ENCODE measurements at regions not wholly inside any gene's neighbourhood (a gene's known extent, or its start where the extent isn't known, plus 50 kb on each side); places are given as distances from the start of the nearest gene placed in this dataset.
"Not testable (repeated sequence)": the region's sequence is repeated elsewhere in the genome, so short reads cannot be mapped to it uniquely, and the experiment has no call there.

DNA sequence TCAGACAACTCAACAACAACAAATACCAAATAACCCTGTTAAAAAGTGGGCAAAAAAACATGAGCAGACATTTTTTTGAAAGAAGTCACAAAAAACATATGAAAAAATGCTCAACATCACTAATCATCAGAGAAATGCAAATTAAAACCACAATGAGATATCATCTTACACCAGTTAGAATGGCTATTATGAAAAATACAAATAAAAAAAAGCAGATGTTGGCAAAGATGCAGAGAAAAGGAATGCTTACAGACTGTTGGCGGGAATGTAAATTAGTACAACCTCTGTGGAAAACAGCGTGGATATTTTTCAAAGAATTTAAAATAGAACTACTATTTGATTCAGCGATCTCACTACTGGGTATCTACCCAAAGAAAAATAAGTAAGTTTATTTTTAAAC is 114.0 kb downstream of the SLC38A4 start:
- no peak for DNase-seq

DNA sequence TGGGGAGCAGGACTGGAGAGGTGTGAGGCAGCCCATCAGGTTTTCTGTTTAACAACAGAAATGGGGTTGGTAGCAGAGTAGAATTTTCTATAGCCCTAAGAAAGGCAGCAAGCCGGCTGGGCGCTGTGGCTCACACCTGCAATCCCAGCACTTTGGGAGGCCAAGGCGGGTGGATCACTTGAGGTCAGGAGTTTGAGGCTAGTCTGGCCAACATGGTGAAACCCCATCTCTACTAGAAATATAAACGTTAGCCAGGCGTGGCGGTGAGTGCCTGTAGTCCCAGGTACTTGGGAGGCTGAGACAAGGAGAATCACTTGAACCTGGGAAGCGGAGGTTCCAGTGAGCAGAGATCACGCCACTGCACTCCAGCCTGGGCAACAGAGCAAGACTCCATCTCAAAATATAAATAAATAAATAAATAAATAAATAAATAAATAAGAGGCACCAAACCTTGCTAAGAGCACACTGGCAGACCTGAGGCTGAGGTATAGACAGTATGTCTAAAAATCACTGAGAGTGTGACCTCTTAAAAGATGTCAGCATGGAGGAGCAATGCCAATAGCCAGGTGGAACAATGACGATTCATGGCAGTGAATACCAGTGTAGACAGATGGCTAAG is 115.6 kb downstream of the SLC38A4 start:
- DNase-seq, result no peak

DNA sequence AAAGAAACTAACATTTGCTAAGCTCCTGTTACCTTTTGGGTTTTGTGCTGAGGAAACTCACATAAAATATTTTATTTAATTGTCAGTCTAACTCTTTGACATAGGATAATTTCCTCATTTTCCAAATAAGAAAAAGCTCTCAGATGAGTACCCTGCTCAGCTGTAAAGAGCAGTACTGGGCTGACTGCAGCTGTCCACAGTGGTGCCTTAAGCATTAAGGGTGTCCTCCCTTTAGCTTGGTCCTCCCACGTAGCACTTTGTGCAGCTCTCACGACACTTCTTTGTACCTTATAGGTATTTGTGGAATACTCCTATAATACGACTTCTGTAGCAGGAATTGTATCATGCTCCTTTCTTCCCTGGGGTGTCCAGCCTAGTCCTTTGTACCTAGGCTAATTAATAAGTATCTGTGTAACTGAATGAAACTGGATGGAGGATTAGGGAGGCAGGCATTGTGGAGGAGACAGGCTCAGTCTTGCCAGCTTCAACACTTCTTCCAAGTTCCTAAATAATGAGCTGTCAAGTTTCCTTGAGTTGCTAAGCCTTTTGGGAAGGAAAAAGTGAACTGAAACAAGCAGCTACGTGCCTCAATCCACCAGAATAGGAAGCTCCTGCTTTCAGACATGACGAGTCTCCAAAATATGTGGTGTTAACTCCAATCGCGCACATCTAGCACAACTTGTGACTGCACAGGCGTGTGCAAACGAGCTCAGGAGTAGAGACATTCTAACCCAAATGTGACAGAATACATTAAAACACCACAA is 123.0 kb downstream of the SLC38A4 start:
- no peak for DNase-seq

DNA sequence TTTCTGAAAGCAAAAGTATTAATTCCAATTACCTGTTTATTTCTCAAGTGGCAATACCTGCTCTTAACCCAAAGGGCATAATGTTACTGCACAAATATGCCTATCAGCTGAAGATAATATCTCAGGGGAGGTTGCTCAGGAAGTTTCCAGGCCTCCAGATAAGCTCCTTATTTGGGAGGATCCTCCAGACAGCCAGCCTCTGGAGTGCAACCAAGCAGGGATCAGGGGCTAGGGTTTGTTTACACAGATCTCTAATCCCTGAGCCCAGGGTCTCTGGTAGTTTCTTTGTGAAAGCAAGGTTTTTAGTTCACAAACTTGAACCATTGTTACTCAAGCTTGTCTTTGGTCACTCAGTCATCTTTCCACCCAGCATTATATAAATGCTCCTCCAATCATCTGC is 124.4 kb downstream of the SLC38A4 start:
- no peak for DNase-seq

DNA sequence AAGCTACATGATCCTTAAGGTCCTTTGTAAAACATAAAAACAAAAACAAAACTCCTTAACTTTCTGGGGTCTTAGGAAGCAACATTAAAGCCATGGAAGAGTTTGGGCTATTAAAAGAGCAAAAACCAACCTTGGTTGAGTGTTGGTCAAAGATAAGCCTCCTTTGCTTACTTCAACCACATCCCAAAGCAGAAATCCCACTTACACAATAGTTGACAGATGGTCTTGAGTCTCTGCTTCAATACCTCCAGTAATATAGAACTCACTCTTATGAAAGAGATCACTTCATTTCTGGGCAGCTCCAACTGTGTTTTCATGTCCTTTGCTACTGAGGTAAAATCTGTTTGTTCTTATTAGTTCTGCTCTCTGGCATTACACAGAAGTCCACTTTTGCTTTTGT is 125.8 kb downstream of the SLC38A4 start:
- DNase-seq, result no peak

DNA sequence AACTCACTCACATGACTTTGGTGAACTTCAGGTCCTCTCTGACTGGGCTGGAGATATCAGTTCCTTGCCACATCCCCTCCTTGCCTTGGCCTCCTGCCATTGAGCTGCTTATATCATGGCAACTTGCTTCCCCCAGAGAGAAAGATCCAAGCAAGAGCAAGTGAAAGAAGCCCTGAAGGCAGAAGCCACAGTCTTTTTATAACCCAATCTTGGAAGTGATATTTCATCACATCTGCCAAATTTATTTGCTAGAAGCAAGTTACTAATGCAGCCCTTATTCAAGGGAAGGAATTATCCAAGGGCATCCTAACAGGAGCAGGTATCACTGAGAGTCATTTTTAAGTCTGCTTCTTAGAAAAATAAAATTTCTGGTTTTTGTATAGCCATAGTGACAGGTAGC is 127.8 kb downstream of the SLC38A4 start:
- DNase-seq, result no peak

DNA sequence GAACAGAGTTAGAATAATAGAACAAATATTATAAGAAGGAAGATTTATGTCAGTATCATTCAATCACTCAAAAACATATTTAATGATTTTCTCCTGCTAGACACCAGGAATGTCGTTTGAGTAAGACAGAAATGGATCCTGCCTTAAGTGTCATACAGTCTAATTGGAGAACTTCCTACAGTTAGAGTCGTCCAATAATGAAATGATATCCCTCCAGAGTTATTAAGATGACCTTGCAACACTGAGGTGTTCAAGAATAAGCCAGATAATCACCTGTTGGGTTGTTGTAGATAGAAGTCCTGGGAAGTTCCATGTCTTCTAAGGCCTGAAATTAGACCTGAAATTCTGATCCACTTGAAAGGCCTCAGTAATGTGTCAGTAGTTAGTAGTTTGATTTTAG is 132.3 kb downstream of the SLC38A4 start:
- DNase-seq, result no peak

DNA sequence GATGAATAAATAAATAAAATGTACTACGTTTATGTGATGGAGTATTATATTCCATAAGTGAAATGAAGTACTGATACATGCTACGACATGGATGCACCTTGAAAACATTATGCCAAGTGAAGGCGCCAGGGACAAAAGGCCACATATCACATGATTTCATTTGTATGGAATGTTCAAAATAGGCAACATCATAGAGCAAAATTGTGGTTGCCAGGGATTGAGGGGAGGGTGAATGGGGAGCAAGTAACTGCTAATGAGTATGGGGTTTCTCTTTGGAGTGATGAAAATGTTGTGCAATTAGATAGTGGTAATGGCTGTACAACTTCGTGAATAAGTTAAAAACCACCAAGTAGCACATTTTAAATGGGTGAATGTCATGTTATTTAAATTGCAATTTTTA is 132.8 kb downstream of the SLC38A4 start:
- DNase-seq, result no peak

DNA sequence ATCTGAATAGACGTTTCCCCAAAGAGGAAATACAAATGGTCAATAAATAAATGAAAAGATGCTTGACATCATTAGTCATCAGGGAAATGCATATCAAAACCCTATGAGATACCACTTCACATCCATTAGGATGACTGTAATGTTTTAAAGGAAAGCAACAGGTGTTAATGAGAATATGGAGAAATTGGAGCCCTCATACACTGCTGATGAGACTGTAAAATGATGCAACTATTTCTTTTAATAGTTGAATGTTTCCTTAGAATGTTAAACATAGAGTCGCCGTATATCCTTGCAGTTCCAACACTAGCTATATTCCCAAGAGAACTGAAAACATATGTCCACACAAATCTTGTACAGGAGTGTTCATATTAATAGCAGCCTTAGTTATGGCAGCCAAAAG is 133.2 kb downstream of the SLC38A4 start:
- DNase-seq, result no peak

DNA sequence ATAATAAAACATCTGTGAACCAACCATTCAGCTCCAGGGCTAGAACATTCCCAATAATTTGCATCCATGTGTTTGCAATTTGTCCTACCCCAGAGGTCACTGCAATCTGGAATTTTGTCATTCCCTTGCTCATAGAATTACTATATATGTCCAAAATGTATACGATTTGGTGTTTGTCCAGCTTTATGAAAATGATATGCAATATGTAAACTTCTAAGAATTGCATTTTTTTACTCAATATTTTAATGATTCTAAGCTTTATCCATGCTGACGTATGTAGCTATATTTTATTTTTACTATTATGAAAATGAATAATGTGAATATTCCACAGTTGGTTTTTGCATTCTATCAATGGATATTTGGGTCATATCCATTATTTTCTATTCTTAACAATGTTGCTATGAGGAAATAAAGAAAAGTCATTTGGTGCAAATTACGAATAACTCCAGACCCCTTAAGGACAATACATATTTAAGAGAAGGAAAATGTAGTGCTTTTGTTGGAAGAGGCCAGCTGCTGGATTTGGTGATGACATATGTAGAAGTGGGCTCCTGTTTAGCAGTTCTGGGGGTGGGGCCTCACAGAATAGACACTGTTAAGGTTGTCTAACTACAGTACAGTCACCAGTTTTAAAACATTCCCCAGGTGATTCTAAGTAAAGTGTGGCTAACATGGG is 139.4 kb downstream of the SLC38A4 start:
- no peak for DNase-seq

DNA sequence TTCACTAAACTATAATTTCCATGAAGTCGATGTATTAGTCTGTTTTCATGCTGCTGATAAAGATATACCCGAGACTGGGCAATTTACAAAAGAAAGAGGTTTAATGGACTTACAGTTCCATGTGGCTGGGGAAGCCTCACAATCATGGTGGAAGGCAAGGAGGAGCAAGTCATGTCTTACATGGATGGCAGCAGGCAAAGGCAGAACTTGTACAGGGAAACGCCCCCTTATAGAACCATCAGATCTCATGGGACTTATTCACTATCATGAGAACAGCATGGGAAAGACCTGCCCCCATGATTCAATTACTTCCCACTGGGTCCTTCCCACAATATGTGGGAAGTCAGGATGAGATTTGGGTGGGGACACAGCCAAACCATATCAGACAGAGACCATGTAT is 141.6 kb downstream of the SLC38A4 start:
- not testable (repeated sequence) for DNase-seq

DNA sequence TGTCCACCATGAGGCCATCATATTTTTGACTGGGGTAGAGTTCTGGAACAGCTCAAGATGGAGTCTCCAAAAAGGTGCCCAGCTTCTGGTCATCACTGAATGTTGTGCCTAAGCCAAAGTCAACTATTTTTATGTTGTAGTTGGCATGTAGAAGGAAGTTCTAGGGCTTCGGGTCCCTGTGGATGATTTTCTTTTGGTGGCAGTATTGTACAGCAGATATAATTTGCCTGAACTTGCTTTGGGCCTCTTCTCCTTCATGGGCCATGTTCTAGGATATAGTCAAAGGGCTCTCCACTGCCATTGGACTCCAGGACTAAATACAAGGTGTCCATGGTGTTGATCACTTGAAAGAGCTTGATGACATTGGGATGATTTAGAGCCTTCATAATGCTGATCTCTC is 143.6 kb downstream of the SLC38A4 start:
- no peak for DNase-seq

DNA sequence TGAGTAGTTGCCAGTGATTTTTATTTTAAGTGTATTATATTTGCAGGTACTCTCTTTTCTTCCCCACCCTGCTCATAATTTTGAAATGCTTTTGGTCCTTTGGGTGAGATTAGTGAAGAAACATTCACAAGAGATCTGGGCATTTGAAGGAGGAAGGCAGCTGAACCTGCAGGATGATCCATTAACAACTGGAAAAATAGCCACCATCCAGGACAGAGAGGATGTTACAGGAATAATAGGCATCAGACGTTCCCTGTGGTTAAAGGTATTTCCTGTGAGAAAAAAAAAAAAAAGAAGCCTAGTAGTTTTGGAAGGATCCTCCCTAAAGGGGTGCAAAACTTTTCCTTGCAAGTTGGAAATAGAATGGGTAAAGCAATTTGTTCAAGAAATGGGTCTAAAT is 145.3 kb downstream of the SLC38A4 start:
- no peak for DNase-seq

DNA sequence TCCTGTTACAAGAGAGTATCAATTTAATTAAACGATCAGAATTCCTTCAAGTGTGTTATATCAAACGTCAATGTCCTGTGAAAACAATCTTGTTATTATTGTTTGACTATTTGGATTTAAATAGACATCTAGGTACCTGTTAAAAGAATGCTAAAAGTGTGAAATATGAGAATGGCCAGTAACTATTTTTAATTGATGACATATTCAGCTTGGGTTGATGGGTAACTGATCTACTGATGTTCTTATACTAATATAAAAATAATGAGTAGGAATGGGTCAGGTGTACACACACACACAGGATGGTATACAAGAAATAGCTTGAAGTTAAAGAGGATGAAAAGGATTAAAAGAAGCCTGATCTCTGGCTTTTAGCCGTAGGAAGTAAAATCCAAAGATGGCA is 146.0 kb downstream of the SLC38A4 start:
- DNase-seq, result no peak

DNA sequence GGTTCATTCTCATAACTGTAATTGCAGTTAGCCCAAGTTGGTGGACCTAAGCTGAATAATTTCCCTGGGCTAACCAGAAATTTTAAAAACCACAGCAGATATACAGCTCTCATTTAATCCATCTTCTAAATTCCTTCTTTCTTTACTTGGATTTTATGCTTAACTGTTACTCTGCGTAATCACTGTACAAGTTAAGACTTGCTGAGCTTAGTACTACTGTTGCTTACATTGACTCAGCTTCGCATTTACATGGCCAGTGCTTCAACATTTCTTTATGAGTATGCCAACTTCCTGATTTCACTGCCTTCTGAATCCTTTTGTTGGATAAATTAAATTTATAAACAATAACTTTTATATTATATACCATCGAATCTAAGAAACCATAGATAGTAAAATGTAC is 147.4 kb downstream of the SLC38A4 start:
- DNase-seq, result no peak

DNA sequence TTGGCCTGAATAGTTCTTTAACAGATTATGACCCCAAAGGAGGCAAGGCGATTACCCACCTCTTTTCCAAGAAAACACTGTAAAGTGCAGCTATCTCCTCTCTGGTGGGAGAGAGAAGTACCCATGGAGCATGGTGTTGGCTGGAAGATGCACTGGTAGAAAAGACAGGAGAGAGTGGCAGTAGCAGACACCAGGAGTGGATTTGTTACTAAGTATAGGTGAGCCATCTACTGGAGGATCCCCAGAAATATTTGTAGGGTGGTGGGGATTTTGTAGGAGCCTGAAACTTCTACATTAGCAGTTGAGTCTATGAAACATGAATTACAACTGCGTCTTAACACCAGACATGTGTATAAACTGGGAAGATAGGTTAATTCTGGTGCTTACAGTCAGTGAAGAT is 148.0 kb downstream of the SLC38A4 start:
- no peak for DNase-seq

DNA sequence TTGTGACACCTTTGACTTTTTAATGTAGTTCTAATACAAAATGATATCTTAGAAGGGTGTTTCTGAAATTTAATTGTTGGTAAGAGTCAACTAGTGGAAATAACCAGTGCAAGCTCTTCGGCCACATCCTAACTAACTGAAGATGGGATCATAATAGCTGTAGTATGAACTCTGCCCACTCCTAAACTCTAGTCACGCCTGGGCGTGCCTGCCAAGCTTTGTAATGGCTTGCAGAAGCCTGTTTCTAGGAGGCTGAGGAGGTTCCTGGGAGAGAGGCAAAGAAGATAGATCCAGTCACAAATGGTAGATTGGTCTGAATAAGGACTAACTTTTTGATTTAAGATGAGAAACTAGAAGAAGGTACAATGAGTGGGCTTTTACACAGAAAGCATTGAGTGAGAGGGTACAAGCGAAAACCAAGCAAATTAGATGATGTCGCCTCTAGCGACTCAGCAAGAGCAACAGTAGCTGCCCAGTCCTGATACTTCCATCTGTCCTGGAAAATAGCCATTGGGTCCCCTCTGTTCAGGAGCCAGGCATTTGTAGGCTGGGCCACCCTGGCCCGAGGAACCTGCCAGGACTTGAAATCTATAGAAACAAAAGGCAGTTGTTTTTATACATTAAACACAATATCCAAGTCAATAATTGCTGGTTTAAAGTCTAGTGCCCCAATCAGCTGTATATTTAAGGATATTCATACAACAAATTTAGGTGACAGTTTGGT is 148.8 kb downstream of the SLC38A4 start:
- no peak for DNase-seq

DNA sequence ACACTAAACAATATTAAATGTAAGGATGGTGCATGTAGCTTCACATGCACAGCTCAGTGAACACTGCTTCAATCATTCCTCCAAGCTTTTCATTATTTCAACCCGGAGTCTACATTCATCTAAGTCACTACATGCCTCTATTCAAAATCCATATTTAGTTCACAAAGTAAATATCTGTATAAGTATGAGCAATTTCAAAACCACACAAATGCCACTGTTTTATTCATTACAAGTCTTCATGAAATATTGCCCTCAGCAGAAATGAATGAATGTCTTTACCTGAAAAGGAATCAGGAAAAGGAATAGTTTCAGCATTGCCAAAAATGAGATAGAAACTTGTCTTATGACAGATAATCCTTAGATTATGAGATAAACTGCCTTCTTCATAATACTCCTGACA is 149.4 kb downstream of the SLC38A4 start:
- DNase-seq, result no peak

DNA sequence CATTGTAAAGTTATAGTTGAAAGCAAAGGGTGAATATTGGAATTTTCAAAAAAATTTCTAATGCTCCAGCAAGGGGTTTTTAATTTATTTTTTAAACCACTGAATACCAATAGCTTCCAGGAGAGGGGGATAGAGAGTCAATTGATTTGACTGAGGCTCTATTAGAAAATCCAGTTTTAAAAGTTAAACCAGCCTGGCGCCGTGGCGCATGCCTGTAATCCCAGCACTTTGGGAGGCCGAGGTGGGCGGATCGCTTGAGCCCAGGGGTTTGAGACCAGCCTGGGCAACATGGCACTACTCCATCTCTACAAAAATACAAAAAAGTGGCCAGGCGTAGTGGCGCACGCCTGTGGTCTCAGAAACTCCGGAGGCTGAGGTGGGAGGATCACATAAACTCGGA is 150.1 kb downstream of the SLC38A4 start:
- no peak for DNase-seq

DNA sequence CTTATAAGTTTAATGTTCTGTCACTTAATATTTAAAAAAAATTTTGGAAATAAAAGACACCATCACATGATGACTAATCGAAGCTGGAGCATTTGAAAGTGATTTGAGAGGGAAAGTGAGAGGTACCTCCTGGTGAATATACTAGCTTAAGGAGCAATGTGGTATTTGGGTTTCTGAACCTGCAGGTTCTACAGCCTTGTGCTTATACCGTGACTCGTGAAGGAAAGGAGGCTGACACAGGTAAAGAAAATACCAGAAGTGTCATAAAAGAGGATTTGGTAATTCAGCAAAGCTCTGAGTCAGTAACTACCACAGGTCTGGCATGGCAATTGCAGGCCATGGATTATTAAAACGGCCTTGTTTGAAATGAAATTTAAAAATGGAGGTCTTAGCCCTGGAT is 151.0 kb downstream of the SLC38A4 start:
- no peak for DNase-seq

DNA sequence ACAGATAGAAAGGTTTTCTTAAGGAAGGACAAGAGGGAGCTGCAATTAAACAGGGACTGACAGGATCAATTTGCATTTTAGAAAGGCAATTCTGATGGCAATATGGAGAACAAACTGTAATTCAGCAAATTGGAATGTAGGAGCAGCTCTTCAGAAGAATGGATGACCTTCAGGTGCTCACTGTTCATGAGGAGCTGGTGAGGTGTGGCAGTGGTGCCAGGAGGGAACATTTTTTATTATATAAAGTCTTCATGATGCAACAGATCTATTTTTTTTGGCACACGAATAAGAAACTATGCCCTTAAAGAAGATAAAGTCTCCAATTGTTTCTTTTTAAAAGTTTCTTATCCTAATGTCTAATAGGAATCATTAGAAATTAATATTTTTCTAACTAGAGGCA is 151.7 kb downstream of the SLC38A4 start:
- no peak for DNase-seq

DNA sequence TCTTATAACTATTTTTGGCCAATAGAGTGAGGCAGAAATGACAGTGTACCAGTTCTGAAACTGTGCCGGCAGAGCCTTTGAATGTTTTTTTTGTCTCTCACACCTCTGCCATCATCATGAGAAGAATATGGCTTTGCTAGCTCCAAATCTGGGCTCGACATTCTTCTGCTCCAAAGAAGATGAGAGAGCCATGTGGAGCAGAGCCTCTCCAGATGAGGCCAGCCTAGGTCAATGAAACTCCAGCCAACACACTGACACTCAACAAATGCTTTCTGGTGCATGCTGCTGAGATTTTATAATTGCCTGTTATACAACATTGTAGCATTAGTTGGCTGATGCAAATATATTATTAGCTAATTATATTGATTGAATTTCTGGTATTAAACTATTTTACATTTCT is 154.7 kb downstream of the SLC38A4 start:
- DNase-seq, result no peak

DNA sequence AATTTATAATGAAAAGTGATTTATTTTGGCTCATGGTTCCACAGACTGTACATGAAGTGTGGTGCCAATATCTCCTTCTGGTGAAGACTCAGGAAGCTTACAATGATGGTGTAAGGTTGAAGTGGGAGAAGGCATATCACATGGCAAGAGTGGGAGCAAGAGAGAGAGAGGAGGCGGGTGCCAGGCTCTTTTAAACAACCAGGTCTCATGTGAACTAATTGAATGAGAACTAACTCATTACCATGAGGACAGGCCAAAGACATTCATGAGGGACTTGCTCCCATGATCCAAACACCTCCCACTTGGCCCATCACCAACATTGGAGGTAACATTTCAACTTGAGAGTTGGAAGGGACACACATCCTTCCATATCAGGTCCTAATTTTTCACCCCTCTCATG is 155.2 kb downstream of the SLC38A4 start:
- no peak for DNase-seq

DNA sequence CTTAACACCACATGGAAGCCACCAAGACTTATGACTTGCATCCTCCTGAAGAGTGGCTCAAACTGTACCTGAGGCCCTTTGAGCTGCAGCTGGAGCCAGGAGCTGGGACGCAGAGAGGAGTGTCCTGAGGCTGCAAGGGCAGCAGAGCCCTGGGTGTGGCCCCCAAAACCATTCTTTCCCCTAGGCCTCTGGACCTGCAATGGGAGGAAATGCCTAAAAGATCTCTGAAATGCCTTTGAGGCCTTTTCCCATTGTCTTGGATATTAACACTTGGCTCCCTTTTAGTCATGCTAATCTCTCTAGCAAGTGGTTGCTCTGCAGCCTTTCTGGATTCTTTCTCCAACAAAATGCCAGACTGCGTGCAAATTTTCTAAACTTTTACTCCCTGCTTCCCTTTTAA is 156.1 kb downstream of the SLC38A4 start:
- DNase-seq, result no peak
